ENCODE measurements at regions not wholly inside any gene's neighbourhood (a gene's known extent, or its start where the extent isn't known, plus 50 kb on each side); places are given as distances from the start of the nearest gene placed in this dataset.
"Not testable (repeated sequence)": the region's sequence is repeated elsewhere in the genome, so short reads cannot be mapped to it uniquely, and the experiment has no call there.

GRCh38 chr13:66072097-66072496, 1158.0 kb downstream of the PCDH9 start:
- DNase-seq, result not testable (repeated sequence)

GRCh38 chr13:66071608-66072007, 1158.5 kb downstream of the PCDH9 start:
- DNase-seq, result peak in 2 of 56 donors; percentile 1 to 17

GRCh38 chr13:66071029-66071428, 1159.1 kb downstream of the PCDH9 start:
- no peak for DNase-seq

DNA sequence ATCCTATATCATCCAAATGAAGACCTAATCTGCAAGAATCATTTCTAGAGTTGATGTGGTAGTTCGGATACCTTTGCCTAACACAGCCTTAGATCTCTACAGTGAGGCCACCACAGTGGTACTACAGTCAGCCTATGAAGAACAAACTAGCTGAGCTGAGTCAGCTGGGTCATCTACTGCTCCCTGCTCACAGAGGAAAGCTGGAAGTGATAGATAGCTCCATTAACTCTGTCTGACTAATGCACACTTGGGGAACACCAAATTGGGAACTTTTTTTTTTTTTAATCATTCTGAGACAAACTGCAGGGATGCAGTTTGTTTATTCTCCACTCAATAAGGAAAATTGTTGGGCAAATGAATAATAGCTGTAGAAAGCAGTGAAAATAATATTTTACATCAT, 1160.6 kb downstream of the PCDH9 start:
- no peak for DNase-seq

DNA sequence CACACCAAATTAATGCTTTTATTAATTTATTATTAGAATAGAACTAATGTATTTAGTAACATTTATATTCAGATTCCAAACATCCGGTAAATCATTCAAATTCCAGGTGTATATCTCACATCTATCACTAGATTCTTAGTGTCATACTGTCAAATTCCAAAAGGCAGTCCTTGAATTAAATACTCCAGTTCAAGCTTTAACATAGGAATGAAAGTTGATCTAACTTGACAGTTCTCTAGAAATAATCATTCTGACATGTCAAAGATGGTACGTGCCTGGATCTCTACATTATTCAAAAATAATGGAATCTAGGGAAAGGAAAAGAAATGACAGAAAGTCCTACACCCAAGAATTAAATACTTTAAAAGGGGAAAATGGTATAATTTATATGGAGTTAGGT, 1161.5 kb downstream of the PCDH9 start:
- no peak for DNase-seq

DNA sequence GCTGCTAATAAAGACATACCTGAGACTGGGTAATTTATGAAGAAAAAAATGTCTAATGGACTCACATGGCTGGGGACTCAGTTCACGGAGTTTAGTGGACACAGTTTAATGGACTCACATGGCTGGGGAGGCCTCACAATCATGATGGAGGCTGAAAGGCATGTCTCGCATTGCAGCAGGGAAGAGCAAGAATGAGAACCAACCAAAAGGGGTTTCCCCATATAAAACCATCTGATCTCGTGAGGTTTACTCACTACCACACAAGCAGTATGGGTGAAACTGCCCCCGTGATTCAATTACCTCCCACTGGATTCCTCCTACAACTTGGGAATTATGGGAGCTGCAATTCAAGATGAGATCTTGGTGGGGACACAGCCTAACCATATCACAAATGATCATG, 1181.2 kb downstream of the PCDH9 start:
- DNase-seq, result no peak

GRCh38 chr13:66040506-66040905, 1189.6 kb downstream of the PCDH9 start:
- DNase-seq, result no peak

DNA sequence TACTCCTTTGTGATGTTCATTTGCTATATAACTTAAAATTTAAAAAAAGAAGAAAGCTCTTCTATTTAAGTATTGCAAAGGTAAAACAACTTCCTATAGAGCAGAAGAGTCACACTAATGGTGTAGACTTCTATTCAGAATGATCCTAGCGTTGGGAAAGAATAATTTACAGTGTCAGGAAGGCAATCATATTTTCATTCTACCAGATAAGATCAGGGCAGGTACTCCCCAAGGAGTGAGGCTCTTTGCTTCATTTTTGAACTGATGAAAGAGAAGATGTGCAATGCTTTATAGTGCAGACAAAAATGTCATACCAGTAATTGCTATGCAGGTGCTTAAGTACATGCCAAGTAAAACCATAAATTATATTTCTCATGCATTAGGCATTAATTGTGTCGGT, 1193.0 kb downstream of the PCDH9 start:
- DNase-seq, result no peak

- DNase-seq, result no peak
Measured at GRCh38 chr13:66036636-66037035, 1193.5 kb downstream of the PCDH9 start.

DNA sequence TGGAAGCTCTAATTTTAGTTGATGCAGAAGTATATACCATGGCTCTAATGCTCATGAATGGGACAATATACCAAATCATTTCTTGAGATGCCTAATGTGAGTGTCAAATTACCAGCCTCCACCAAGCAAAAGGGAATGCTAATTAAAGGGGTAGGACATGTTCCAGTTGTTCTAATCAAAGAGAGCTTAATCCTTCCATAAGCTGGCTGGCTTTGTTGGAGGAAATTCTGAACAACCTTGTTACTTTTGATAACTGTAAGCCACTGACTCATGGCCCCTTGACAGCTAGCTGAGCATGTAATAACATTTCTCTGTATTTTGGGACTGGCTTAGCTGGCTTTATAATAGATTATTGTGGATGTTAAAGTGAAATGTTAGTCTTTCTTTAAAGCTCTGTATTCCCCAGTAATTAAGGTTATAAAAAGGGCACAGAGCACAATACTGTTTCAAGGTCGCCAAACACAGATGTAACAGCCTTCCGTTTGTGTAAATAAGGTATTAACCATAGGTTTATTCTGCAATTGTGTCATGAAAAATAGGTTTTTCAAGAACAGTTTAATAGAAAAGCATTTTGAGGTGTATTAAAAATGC, 1194.0 kb downstream of the PCDH9 start:
- no peak for DNase-seq

DNA sequence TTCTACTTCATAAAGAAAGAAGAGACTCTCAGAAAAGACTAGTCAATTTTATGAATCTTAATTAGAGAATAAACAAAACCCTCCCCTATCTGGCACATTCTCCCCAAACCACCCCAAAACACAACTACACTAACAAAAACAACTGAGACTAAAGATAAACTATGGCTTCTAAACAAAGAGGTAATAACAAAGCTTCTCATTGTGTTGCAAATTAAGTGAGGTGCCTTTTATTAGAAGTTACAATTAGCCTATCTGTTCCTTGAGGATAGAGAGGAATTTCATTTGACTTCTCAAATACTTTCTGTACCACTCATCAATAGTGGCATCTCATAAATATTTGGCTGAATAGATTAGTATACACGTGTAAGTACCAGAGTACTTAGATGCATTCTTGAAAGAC, 1196.2 kb downstream of the PCDH9 start:
- DNase-seq, result no peak

- no peak for DNase-seq
Measured at GRCh38 chr13:66021846-66022245, 1208.3 kb downstream of the PCDH9 start.

GRCh38 chr13:66014771-66015170, 1215.4 kb downstream of the PCDH9 start:
- no peak for DNase-seq

GRCh38 chr13:66009241-66009640, 1220.9 kb downstream of the PCDH9 start:
- DNase-seq, result no peak

- DNase-seq, result no peak
Measured at GRCh38 chr13:66003558-66003957, 1226.6 kb downstream of the PCDH9 start.

DNA sequence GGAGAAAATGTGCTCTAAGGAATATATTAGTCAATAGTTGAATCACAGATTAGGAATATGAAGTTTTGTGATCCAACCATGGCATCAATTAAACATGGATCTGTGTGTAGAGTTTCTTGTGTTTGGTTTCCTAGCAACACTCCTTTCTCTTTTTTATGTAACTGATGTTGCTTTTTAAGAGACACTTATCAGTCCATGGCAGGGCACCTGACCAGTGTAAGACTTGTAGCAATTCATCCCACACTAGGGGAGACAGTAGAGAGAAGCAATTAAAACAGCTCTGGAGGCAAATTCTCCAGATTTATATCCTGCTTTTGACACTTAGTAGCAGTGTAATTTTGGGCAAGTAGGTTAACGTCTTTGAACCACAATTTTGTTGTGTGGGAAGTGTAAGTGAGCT, 1229.0 kb downstream of the PCDH9 start:
- DNase-seq, result no peak

DNA sequence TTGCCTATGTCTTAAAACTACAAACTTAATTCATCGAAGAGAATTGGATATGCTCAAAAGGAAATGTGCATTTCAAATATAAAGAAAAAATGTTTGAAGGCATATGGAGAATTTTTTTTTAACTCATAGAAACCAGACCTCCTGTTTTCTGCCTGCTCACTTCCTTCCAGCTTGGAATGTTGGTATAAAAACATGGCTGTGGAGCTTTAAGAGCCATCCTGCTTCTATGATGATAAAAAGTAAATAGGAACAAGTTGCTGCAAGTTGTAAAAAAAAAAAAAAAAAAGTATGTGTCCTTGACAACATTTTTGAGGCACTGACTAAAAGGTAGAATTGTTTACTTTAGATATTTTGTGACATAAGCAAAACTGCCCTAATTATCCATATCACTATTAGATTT, 1230.7 kb downstream of the PCDH9 start:
- DNase-seq, result no peak

- no peak for DNase-seq
Measured at GRCh38 chr13:65990684-65991083, 1239.5 kb downstream of the PCDH9 start.

GRCh38 chr13:65985612-65986011, 1244.5 kb downstream of the PCDH9 start:
- no peak for DNase-seq

GRCh38 chr13:65977525-65977924, 1252.6 kb downstream of the PCDH9 start:
- DNase-seq, result no peak

DNA sequence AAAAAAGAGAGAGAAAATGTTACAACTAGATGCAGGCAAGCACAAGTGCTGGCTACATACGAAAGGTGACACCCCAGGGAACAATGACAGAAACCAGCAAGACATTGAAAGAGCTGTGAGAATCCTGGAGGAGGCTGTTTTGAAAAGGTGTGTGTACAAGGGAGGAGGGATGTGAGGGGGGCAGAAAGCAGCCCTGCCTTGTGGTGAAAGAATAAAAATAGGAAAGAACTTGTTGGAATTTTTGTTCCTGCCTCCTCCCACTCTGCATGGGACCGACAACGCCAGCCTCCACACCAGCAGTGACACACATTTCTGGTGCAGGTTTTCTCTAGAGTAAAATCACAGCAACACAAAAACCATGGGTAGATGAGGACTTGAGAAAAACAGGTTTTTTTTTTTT, 1258.6 kb downstream of the PCDH9 start:
- peak in 17 of 56 donors; percentile 1 to 45 (median 12) for DNase-seq

DNA sequence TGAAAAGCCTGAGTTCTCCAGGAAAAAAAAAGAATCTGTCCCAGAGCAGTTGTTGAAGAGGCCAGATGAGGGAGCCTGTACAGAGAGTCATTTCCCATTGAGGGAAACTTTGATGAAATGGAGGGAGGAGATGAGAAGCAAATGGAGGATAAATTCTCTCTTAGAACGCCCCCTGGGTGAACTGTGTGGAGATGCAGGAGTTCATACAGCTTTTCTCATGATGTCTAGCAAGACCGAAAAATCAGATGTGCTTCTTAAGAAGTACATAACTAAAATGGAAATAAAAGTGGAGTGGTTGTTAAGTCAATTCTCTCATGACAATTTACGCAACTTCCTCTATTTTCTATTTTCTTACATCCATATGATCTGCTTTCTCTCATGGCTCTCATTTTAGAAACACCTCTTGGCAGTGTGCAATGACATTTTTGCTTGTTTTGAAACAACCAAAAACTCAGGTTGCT, 1263.1 kb downstream of the PCDH9 start:
- no peak for DNase-seq

GRCh38 chr13:65965501-65965900, 1264.6 kb downstream of the PCDH9 start:
- DNase-seq, result no peak

DNA sequence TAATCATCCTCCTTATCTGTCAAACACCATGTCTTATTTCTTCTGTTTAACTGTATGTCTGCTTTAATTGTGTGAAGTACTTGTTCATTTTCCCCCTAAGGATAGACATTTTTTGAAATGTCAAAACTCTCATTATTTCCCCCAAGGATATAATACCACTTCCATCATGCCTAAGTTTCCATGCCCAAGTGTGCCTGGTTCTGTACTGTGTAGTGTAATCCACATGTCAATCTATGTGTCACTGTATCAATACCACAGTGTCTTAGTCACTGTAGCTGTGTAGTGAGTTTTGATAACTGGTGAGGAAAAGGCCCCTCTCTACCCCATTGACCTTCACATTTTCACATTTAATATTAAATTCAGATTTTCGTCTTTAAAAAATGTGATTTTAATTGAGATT, 1265.5 kb downstream of the PCDH9 start:
- DNase-seq, result no peak

Measured in nucleus accumbens (tissue), 56 donors.